MM.1S (cell line): ENCODE measurements at regions not wholly inside any gene's neighbourhood (a gene's known extent, or its start where the extent isn't known, plus 50 kb on each side); places are given as distances from the start of the nearest gene placed in this dataset.

Experiments used
- DNase-seq: peaks from one replicate; pipeline ENCODE4 v3.0.0-alpha.2; 2015
- H2AFZ ChIP-seq: fragments of 300-600 bp; sonication (generic); 2 replicates; pipeline ENCODE4 v1.6.0; 2016; ENCODE audit warnings: antibody characterized with exemption, low read length
- H3F3A ChIP-seq: fragments of 300-600 bp; sonication (generic); 2 replicates; pipeline ENCODE4 v1.6.1; 2016; ENCODE audit warnings: mild to moderate bottlenecking, antibody characterized with exemption, low read length, moderate library complexity, mixed read lengths; ENCODE audit not compliant: insufficient read depth
- H3K27ac ChIP-seq: fragments of 300-600 bp; sonication (generic); 2 replicates; pipeline ENCODE4 v1.5.1; 2016; ENCODE audit warnings: mild to moderate bottlenecking, low read length
- H3K27me3 ChIP-seq: fragments of 300-600 bp; sonication (generic); replicated peaks from 2 replicates; pipeline ENCODE4 v1.6.0; 2016; ENCODE audit warnings: low read length; ENCODE audit not compliant: insufficient read depth
- H3K36me3 ChIP-seq: fragments of 300-600 bp; sonication (generic); replicated peaks from 2 replicates; pipeline ENCODE4 v1.6.1; 2016; ENCODE audit warnings: mild to moderate bottlenecking, low read length, mixed read lengths; ENCODE audit not compliant: insufficient read depth
- H3K4me1 ChIP-seq: fragments of 300-600 bp; sonication (generic); 2 replicates; pipeline ENCODE4 v1.6.1; 2016; ENCODE audit warnings: low read length, mixed read lengths
- H3K4me2 ChIP-seq: fragments of 300-600 bp; sonication (generic); 2 replicates; pipeline ENCODE4 v1.6.0; 2016; ENCODE audit warnings: low read depth, low read length
- H3K4me3 ChIP-seq: fragments of 300-600 bp; sonication (generic); 2 replicates; pipeline ENCODE4 v1.5.1; 2016; ENCODE audit warnings: low read length, mixed read lengths
- H3K79me2 ChIP-seq: fragments of 300-600 bp; sonication (generic); 2 replicates; pipeline ENCODE4 v1.6.1; 2016; ENCODE audit warnings: mixed run types, low read length, mixed read lengths
- H3K9ac ChIP-seq: fragments of 300-600 bp; sonication (generic); 2 replicates; pipeline ENCODE4 v1.6.1; 2016; ENCODE audit warnings: low read length, mixed read lengths
- H3K9me2 ChIP-seq: fragments of 300-600 bp; sonication (generic); replicated peaks from 2 replicates; pipeline ENCODE4 v1.6.1; 2016; ENCODE audit warnings: mild to moderate bottlenecking, low read length, mixed read lengths; ENCODE audit not compliant: insufficient read depth
- H3K9me3 ChIP-seq: fragments of 300-600 bp; sonication (generic); replicated peaks from 2 replicates; pipeline ENCODE4 v1.6.1; 2016; ENCODE audit warnings: mild to moderate bottlenecking, low read length, mixed read lengths; ENCODE audit not compliant: insufficient read depth
- H4K20me1 ChIP-seq: fragments of 300-600 bp; sonication (generic); 2 replicates; pipeline ENCODE4 v1.6.1; 2016; ENCODE audit warnings: mild to moderate bottlenecking, low read length, moderate library complexity, mixed read lengths; ENCODE audit not compliant: insufficient read depth
- CTCF ChIP-seq: fragments of 300-600 bp; sonication (generic); IDR thresholded peaks from 2 replicates; pipeline ENCODE4 v1.5.1; 2016; ENCODE audit warnings: antibody characterized with exemption, low read length, mixed read lengths
- EZH2 ChIP-seq: fragments of 300-600 bp; sonication (generic); optimal IDR thresholded peaks from 2 replicates; pipeline ENCODE3; 2017; ENCODE audit warnings: low read depth, mild to moderate bottlenecking, antibody characterized with exemption, low read length, mixed read lengths
- EZH2phosphoT487 ChIP-seq: fragments of 300-600 bp; sonication (generic); IDR thresholded peaks from 2 replicates; pipeline ENCODE4 v1.6.1; 2018; ENCODE audit warnings: antibody characterized with exemption, low read length

GRCh38 chr15:25241241-25241801 is 197.5 kb downstream of the UBE3A start:
- no peaks in the 10 kb centered on the region for H3K27me3 ChIP-seq
- no peak overlapping the region for H2AFZ ChIP-seq
- H3K4me2 ChIP-seq, result no peak overlapping the region
- H4K20me1 ChIP-seq, result no peaks in the 10 kb centered on the region
- H3F3A ChIP-seq, result no peaks in the 10 kb centered on the region
- no peak overlapping the region for H3K4me3 ChIP-seq
- H3K79me2 ChIP-seq, result no peaks in the 10 kb centered on the region
- DNase-seq, result no peak
- H3K9me3 ChIP-seq, result no peaks in the 10 kb centered on the region
- TF ChIP-seq EZH2phosphoT487 (no peak), CTCF (no peak), EZH2 (no peak)
- H3K9me2 ChIP-seq, result no peaks in the 10 kb centered on the region
- H3K27ac ChIP-seq, result no peak overlapping the region
- no peaks in the 10 kb centered on the region for H3K4me1 ChIP-seq
- H3K9ac ChIP-seq, result no peak overlapping the region
- no peaks in the 10 kb centered on the region for H3K36me3 ChIP-seq

GRCh38 chr15:25242166-25242879 is 196.5 kb downstream of the UBE3A start:
- no peaks in the 10 kb centered on the region for H3K9me3 ChIP-seq
- H3K27ac ChIP-seq, result no peak overlapping the region
- H3K4me3 ChIP-seq, result no peak overlapping the region
- no peak overlapping the region for H2AFZ ChIP-seq
- H3K27me3 ChIP-seq, result no peaks in the 10 kb centered on the region
- no peak overlapping the region for H3K4me2 ChIP-seq
- no peaks in the 10 kb centered on the region for H3K4me1 ChIP-seq
- H3K9ac ChIP-seq, result no peak overlapping the region
- TF ChIP-seq CTCF (no peak), EZH2phosphoT487 (no peak), EZH2 (no peak)
- no peaks in the 10 kb centered on the region for H3F3A ChIP-seq
- no peaks in the 10 kb centered on the region for H3K9me2 ChIP-seq
- H3K36me3 ChIP-seq, result no peaks in the 10 kb centered on the region
- H3K79me2 ChIP-seq, result no peaks in the 10 kb centered on the region
- DNase-seq, result no peak
- no peaks in the 10 kb centered on the region for H4K20me1 ChIP-seq

DNA sequence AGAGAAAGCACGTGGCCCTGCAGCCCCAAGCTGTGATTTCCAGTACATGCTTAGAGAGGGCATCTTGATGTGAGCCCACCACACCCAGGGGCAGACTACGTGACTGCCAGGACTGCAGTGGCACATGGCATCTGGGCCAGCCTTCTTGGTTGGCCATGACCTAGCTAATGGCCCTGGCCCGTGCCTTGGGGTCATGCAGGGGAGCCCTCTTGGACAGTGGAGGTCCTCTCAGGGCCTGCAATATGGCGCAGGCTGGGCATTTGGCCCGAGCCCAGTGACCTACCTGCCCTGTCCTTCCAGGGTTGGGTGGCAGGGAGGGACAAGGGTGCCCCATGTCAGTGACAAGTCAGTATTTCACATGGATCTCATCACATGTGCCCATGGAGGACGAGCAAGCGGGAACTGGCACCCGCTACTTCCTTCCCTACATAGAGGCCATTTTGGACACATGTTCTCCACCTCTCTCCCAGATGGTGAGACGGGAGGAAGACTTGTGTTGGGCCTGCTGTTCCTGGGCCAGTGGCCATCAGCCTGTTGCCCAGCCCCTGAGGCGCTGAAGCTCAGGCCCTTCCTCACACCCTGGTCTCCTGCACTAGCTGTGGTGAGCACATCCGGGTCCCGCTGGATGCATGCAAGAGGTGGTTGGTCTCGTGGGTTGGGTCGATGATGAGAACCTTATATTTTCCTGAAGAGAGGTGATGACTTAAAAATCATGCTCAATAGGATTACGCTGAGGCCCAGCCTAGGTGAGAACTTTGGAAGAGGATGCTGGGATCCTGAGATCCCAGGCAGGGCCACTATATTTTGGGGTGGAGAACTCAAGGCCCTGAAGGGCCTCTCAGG is 195.6 kb downstream of the UBE3A start:
- Histone ChIP-seq H3K27me3 (no peaks in the 10 kb centered on the region), H3K4me3 (no peak overlapping the region), H3K9ac (no peak overlapping the region), H3K9me3 (no peaks in the 10 kb centered on the region), H3K4me2 (no peak overlapping the region), H3F3A (no peaks in the 10 kb centered on the region), H3K79me2 (no peaks in the 10 kb centered on the region), H3K9me2 (no peaks in the 10 kb centered on the region), H3K4me1 (no peaks in the 10 kb centered on the region), H3K27ac (no peak overlapping the region), H2AFZ (no peak overlapping the region), H4K20me1 (no peaks in the 10 kb centered on the region), H3K36me3 (no peaks in the 10 kb centered on the region)
- TF ChIP-seq EZH2 (no peak), CTCF (no peak), EZH2phosphoT487 (no peak)
- DNase-seq, result no peak
